ENCODE measurements at regions not wholly inside any gene's neighbourhood (a gene's known extent, or its start where the extent isn't known, plus 50 kb on each side); places are given as distances from the start of the nearest gene placed in this dataset.

GRCh38 chr14:58863661-58864345, 226.0 kb downstream of the DACT1 start (continued):
- TF ChIP-seq BMI1 (IDR thresholded peaks at IDR 0.05; ENCODE audit: borderline replicate concordance), result no peak
- TF ChIP-seq EP300 (IDR thresholded peaks at IDR 0.05; ENCODE audit: borderline replicate concordance in 1 of 2, control insufficient read depth in 1 of 2, low read depth in 2 of 2, low read length in 2 of 2), result no peak
- TF ChIP-seq ZNF24 (IDR thresholded peaks at IDR 0.05), result no peak
- no peak for TF ChIP-seq POU2F2 (IDR thresholded peaks at IDR 0.05; ENCODE audit: borderline replicate concordance, low read depth, low read length)

GRCh38 chr14:58864751-58865513, 227.2 kb downstream of the DACT1 start:
- ChIA-PET SMC1A (ENCODE audit: uncharacterized antibody, unreplicated experiment) (interaction anchor here (1.1 to 4.6 kb wide), 5 partner anchors 11 to 328 kb away, joined by 3 to 22 read pairs (median 5); no protein-coding TSS in a partner anchor), RAD21 (ENCODE audit: unreplicated experiment) (no interaction called here), POLR2A (interaction anchor here (0.6 kb wide), 1 partner anchor 486 kb away, joined by 3 read pairs; no protein-coding TSS in a partner anchor), CTCF (interaction anchor here (1.9 kb wide), 1 partner anchor 18 kb away, joined by 7 read pairs; no protein-coding TSS in a partner anchor)
- H3K4me1 ChIP-seq (ENCODE audit: control insufficient read depth, insufficient read depth, low read length), result no peaks in the 10 kb centered on the region
- no peaks in the 10 kb centered on the region for H4K20me1 ChIP-seq (ENCODE audit: control insufficient read depth, insufficient read depth)
- in situ Hi-C loops (cut with MboI) (no loop called here), intact Hi-C loops (cut with micrococcal nuclease; ENCODE audit: unreplicated experiment) (no loop called here)
- no peaks in the 10 kb centered on the region for H3K27me3 ChIP-seq (replicated peaks in 1 of 2; ENCODE audit: control insufficient read depth in 2 of 2, insufficient read depth in 2 of 2, low read length in 1 of 2)
- no peak overlapping the region for H3K4me3 ChIP-seq
- H3K9ac ChIP-seq (ENCODE audit: control insufficient read depth, insufficient read depth, low read length), result no peak overlapping the region
- 17% methylated on average over 7 of the region's 7 CpGs for WGBS (ENCODE audit: insufficient coverage, insufficient replicate concordance, low lambda C conversion rate, missing lambda C conversion rate)
- no peak for TF ChIP-seq ZBTB4 (CRISPR knock-in tag; IDR thresholded peaks at IDR 0.05)
- TF ChIP-seq ZNF687 (IDR thresholded peaks at IDR 0.05), result no peak
- TF ChIP-seq HDAC6 (IDR thresholded peaks at IDR 0.05; ENCODE audit: unreplicated experiment), result no peak
- no peak for TF ChIP-seq MEF2A (IDR thresholded peaks at IDR 0.05; ENCODE audit: insufficient read depth, low read depth, low read length)
- no peak for TF ChIP-seq POLR2A (IDR thresholded peaks at IDR 0.05; ENCODE audit: low read depth, low read length)
- no peak for TF ChIP-seq NFXL1 (IDR thresholded peaks at IDR 0.05; ENCODE audit: borderline replicate concordance)
- TF ChIP-seq RELA (IDR thresholded peaks at IDR 0.05; ENCODE audit: borderline replicate concordance, partially characterized antibody), result no peak
- TF ChIP-seq NRF1 (conservative IDR thresholded peaks at IDR 0.05; ENCODE audit: low read depth, low read length), result no peak
- ATAC-seq (no peak), FAIRE-seq (no peak), DNase-seq (ENCODE audit: low read depth, low spot score) (no peak)
- H3K79me2 ChIP-seq (ENCODE audit: control insufficient read depth, insufficient read depth, low read length), result no peaks in the 10 kb centered on the region
- no peak overlapping the region for H2AFZ ChIP-seq (ENCODE audit: control insufficient read depth, low read depth, low read length)
- H3K36me3 ChIP-seq (ENCODE audit: control insufficient read depth in 2 of 2, insufficient read depth in 2 of 2, low read length in 1 of 2), result no peaks in the 10 kb centered on the region
- BruUV-seq (replicated peaks), result no TSS peak
- H3K27ac ChIP-seq (ENCODE audit: control insufficient read depth, insufficient read depth), result no peak overlapping the region
- H3K9me3 ChIP-seq (replicated peaks; ENCODE audit: control insufficient read depth, insufficient read depth, low read length), result no peaks in the 10 kb centered on the region; the same call in 2 of the 3 replicates
- no peak overlapping the region for H3K4me2 ChIP-seq (ENCODE audit: control insufficient read depth, insufficient read depth)

All from GM12878 (cell line).